Right cardiac atrium (tissue), 5 donors: ENCODE measurements at regions not wholly inside any gene's neighbourhood (a gene's known extent, or its start where the extent isn't known, plus 50 kb on each side); places are given as distances from the start of the nearest gene placed in this dataset.
"Not testable (repeated sequence)": the region's sequence is repeated elsewhere in the genome, so short reads cannot be mapped to it uniquely, and the experiment has no call there.

Experiments used
- ATAC-seq, 2 donors: fragments of 200-7000 bp; cut with Tn5 transposase; one replicate each; pipeline versions ENCODE4 v1.8.0 to v1.9.1; 2020; ENCODE audit warnings: moderate library complexity in 2 of 2, mild to moderate bottlenecking in 1 of 2
- DNase-seq, 3 donors: peaks; one replicate each; pipeline ENCODE4 v3.0.0-alpha.2; 2020
- H3K27ac ChIP-seq: one replicate; pipeline ENCODE4 v1.5.1; 2013; ENCODE audit warnings: mild to moderate bottlenecking, low read length, control low read depth, moderate library complexity
- H3K27me3 ChIP-seq: one replicate; pipeline ENCODE4 v1.6.1; 2013; ENCODE audit not compliant: control insufficient read depth, insufficient read depth
- H3K4me1 ChIP-seq: one replicate; pipeline ENCODE4 v1.6.1; 2013; ENCODE audit warnings: low read length; ENCODE audit not compliant: control insufficient read depth, insufficient read depth
- H3K4me3 ChIP-seq: one replicate; pipeline ENCODE4 v1.5.1; 2013; ENCODE audit warnings: low read length, control low read depth
- H3K9me3 ChIP-seq: one replicate; pipeline ENCODE4 v1.6.1; 2013; ENCODE audit warnings: low read length; ENCODE audit not compliant: control insufficient read depth
- WGBS: extraction: QIAGEN DNeasy Blood & Tissue Kit; methylation state at CpG from one replicate; pipeline ENCODE4 v1.1.7; 2013; 5-methylcytosine and 5-hydroxymethylcytosine counted together
- intact Hi-C, 4 donors: fragments of 100-400 bp; cut with DNase I; formaldehyde crosslinking; loops; one replicate each; pipeline versions ENCODE4 v1.11.0 to v1.14.0; 2022 to 2023
- donor health status: healthy with polysubstance abuse.
- donor health status: DM: no; HTN: yes; CAD: no.
- donor health status: DM: no; HTN: no; CAD: no.
- donor health status: DM: no; HTN: yes; CAD: no; lungs with severe emphysema.
- donor health status: DM: yes; HTN: yes; CAD: no.

- intact Hi-C loops = no loop called here
- DNase-seq (no peak), ATAC-seq (no peak)
- Histone ChIP-seq H3K27me3 (no peaks in the 10 kb centered on the region), H3K4me3 (no peak overlapping the region), H3K9me3 (peaks cover 2% of the 10 kb centered on the region), H3K27ac (no peak overlapping the region), H3K4me1 (no peaks in the 10 kb centered on the region)
- WGBS = 96% methylated on average over 1 of the region's 1 CpG
These were observed 259.2 kb downstream of the MATN1 start for GRCh38 chr1:30464187-30464617.

DNA sequence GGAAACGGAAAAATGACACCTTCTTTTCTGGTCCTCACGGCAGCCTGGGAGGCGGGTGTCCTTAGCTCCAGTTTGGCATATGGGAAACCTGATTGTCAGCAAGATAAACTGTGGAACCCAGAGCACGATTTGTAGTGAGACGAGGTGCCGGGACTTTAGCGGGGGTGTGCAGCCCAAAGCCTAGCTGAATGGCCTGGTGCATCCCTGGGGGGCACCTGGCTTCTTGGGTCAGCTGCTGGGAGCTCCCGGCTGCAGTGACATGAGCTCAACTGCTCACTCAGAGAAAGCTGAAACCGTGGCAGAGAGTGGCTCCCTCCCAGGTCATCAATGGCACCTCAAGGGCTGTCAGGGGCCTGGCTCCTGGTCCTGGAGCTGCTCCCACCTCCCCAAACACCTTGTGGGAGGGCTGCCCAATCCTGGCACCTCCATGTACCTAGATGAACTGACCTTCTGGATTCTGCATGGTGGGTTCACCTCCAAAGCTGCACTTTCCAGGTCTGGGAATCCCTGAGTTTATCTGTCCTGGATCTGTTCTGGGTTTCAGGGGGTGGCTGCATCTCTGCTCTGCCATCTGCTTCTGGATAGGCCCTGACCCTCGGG is 260.5 kb downstream of the MATN1 start:
- ATAC-seq (no peak), DNase-seq (no peak)
- H3K9me3 ChIP-seq = peaks cover 2% of the 10 kb centered on the region
- no peaks in the 10 kb centered on the region for H3K4me1 ChIP-seq
- no peaks in the 10 kb centered on the region for H3K27me3 ChIP-seq
- intact Hi-C loops = no loop called here
- 64% methylated on average over 10 of the region's 10 CpGs for WGBS
- H3K27ac ChIP-seq = no peak overlapping the region
- no peak overlapping the region for H3K4me3 ChIP-seq

DNA sequence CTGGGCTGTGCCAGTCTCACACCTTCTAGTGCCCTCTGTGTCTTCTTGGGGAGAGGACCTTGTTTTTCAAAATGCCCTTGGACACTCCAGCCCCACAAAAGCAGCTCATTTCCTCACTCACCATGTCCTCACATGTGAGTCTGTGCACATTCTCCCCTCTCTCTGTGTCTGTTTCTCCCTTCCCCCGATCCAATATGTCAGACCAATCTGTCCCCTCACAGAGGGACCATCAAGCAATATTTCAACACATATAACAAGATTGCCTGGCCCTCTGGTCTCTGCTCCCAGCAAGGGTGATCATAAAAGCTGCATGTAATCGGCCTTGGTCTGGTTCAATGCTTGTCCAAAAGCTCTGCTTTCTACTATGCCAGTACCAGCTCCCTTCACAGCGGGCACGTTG is 261.2 kb downstream of the MATN1 start:
- Histone ChIP-seq H3K4me1 (no peaks in the 10 kb centered on the region), H3K27me3 (no peaks in the 10 kb centered on the region), H3K4me3 (no peak overlapping the region), H3K27ac (no peak overlapping the region), H3K9me3 (peaks cover 2% of the 10 kb centered on the region)
- ATAC-seq = no peak
- 79% methylated on average over 4 of the region's 4 CpGs for WGBS
- intact Hi-C loops = no loop called here
- DNase-seq = no peak

DNA sequence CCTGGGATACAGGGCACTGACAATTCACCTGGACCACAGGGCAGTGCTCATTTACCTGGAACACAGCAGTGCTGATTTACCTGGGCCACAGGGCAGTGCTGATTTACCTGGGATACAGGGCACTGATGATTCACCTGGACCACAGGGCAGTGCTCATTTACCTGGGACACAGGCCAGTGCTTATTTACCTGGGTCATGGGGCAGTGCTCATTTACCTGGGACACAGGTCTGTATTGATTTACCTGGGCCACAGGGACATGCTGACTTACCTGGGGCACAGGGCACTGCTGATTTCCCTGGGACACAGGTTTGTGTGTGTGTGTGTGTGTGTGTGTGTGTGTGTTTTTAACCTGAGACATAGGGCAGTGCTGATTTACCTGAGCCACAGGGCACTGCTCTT is 261.7 kb downstream of the MATN1 start:
- Histone ChIP-seq H3K9me3 (peaks cover 2% of the 10 kb centered on the region), H3K27ac (no peak overlapping the region), H3K4me1 (no peaks in the 10 kb centered on the region), H3K4me3 (no peak overlapping the region), H3K27me3 (no peaks in the 10 kb centered on the region)
- ATAC-seq = no peak
- no peak for DNase-seq
- intact Hi-C loops = no loop called here

GRCh38 chr1:30460661-30461060 is 262.7 kb downstream of the MATN1 start:
- Histone ChIP-seq H3K4me3 (no peak overlapping the region), H3K27me3 (no peaks in the 10 kb centered on the region), H3K4me1 (no peaks in the 10 kb centered on the region), H3K27ac (no peak overlapping the region), H3K9me3 (peaks cover 2% of the 10 kb centered on the region)
- 39% methylated on average over 1 of the region's 1 CpG for WGBS
- no peak for ATAC-seq
- DNase-seq = no peak
- intact Hi-C loops = no loop called here

- 87% methylated on average over 13 of the region's 13 CpGs for WGBS
These were observed 264.5 kb downstream of the MATN1 start for GRCh38 chr1:30458730-30459485.

DNA sequence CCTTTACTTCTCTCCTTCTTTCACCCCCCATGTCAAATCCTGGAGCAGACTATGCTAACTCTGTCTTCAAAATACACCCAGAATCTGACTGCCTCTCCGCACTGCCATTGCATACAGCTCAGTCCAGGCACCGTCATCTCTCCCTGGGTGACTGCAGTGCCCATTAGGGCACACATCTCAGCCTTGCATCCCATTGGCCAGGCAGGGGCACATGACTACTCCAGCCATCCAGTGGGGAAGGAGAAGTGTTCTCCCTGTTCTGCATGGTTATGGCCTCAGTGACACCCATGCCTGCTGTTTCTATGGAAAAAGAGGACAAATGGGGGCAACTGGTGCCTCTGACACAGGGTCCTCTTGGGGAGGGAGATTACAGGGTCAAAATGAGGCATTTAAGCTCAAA is 270.5 kb downstream of the MATN1 start:
- intact Hi-C loops = no loop called here
- ATAC-seq = no peak
- Histone ChIP-seq H3K9me3 (no peaks in the 10 kb centered on the region), H3K27ac (no peak overlapping the region), H3K4me3 (no peak overlapping the region), H3K4me1 (no peaks in the 10 kb centered on the region), H3K27me3 (no peaks in the 10 kb centered on the region)
- no peak for DNase-seq
- 89% methylated on average over 2 of the region's 2 CpGs for WGBS

More at GRCh38 chr1:30458730-30459485, 264.5 kb downstream of the MATN1 start:
- H3K4me3 ChIP-seq, H3K27me3 ChIP-seq, H3K4me1 ChIP-seq, ATAC-seq, DNase-seq, H3K9me3 ChIP-seq, H3K27ac ChIP-seq, intact Hi-C loops: not testable (repeated sequence)

- ATAC-seq (no peak), DNase-seq (no peak)
- intact Hi-C loops = no loop called here
- no peaks in the 10 kb centered on the region for H3K4me1 ChIP-seq
- 72% methylated on average over 2 of the region's 2 CpGs for WGBS
- H3K27me3 ChIP-seq = no peaks in the 10 kb centered on the region
- no peak overlapping the region for H3K4me3 ChIP-seq
- no peak overlapping the region for H3K27ac ChIP-seq
- H3K9me3 ChIP-seq = no peaks in the 10 kb centered on the region
These were observed 271.2 kb downstream of the MATN1 start for GRCh38 chr1:30452170-30452569.

DNA sequence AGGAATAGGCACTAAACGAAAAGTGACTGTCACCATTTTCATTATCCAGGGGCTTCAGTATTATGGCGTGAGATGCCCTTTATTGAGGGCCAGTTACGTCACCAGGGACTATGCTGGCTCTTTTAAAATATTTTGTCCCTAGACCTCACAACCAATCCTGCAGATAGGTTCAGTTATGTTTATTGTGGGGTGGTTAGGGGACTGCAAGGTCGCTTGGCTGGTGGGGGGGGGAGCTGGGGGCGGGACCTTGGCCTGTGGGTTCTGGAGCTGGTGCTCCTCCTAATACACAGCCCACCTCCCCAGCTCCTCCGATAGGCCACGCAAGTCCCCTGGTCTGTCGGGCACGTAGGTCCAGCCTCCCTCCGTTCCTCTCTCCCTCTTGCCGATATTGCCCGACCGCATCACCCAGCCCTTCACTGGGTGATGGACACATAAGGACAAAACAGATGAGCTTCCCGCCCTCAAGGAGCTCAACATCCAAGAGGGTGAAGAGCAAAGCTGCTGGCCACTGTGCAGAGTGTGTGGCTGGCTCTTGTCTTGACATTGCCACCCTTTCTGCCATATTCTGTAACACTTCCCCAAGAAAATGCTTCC is 271.8 kb downstream of the MATN1 start:
- intact Hi-C loops = no loop called here
- no peaks in the 10 kb centered on the region for H3K9me3 ChIP-seq
- DNase-seq = no peak
- 85% methylated on average over 14 of the region's 14 CpGs for WGBS
- no peak for ATAC-seq
- H3K4me1 ChIP-seq = no peaks in the 10 kb centered on the region
- no peak overlapping the region for H3K4me3 ChIP-seq
- H3K27me3 ChIP-seq = no peaks in the 10 kb centered on the region
- no peak overlapping the region for H3K27ac ChIP-seq

GRCh38 chr1:30450818-30451233 is 272.6 kb downstream of the MATN1 start:
- WGBS = 70% methylated on average over 5 of the region's 5 CpGs
- no peak overlapping the region for H3K4me3 ChIP-seq
- no peaks in the 10 kb centered on the region for H3K4me1 ChIP-seq
- H3K27me3 ChIP-seq = no peaks in the 10 kb centered on the region
- ATAC-seq (no peak), DNase-seq (no peak)
- intact Hi-C loops = no loop called here
- H3K27ac ChIP-seq = no peak overlapping the region
- no peaks in the 10 kb centered on the region for H3K9me3 ChIP-seq

DNA sequence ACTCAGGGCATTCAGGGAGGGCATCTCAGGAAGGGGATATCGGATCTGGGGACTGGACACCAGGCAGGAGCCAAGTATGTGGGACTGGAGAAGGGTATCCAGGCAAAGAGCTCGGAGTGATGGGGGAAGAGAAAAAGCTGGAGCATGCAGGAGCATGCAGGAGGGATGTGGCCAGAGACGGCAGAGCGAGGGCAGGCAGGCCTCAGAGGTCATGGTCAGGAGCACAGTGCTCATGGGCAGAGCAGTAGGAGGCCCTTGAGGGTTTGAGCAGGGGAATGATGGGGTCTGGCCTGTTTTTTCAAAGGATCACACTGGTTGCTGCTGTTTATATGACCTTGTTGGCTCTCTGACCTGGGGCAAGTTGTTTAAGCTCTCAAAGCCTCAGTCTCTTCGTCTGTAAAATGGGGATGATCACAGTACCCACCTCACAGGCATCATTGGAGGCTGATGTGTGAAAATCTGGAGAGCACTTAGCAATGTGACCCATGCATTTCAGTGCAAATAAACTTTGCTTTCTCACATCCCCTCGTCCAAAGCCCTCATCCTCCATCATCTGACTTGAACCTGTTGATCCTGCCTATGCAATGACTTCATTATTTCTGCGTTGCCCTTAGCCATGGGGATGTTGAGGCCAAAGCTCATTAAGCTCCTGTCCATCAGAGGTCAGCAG is 273.1 kb downstream of the MATN1 start:
- Histone ChIP-seq H3K9me3 (no peaks in the 10 kb centered on the region), H3K27me3 (no peaks in the 10 kb centered on the region), H3K4me3 (no peak overlapping the region), H3K4me1 (no peaks in the 10 kb centered on the region), H3K27ac (no peak overlapping the region)
- ATAC-seq (no peak), DNase-seq (no peak)
- intact Hi-C loops = no loop called here
- WGBS = 66% methylated on average over 7 of the region's 7 CpGs
